ENCODE measurements at regions not wholly inside any gene's neighbourhood (a gene's known extent, or its start where the extent isn't known, plus 50 kb on each side); places are given as distances from the start of the nearest gene placed in this dataset.

GRCh38 chr13:84352946-84353345 lies 470.7 kb upstream of the SLITRK1 start:
- DNase-seq (ENCODE audit: low spot score): no peak

GRCh38 chr13:84339456-84339855 lies 457.2 kb upstream of the SLITRK1 start:
- no peak for DNase-seq (ENCODE audit: low spot score)

GRCh38 chr13:84332346-84332745 lies 450.1 kb upstream of the SLITRK1 start:
- no peak for DNase-seq (ENCODE audit: low spot score)

GRCh38 chr13:84315527-84315926 lies 433.3 kb upstream of the SLITRK1 start:
- no peak for DNase-seq (ENCODE audit: low spot score)

GRCh38 chr13:84303035-84303434 lies 420.8 kb upstream of the SLITRK1 start:
- no peak for DNase-seq (ENCODE audit: low spot score)

GRCh38 chr13:84297251-84297650 lies 415.0 kb upstream of the SLITRK1 start:
- DNase-seq (ENCODE audit: low spot score): no peak

GRCh38 chr13:84296401-84296800 lies 414.1 kb upstream of the SLITRK1 start:
- DNase-seq (ENCODE audit: low spot score): no peak

GRCh38 chr13:84294576-84294975 lies 412.3 kb upstream of the SLITRK1 start:
- DNase-seq (ENCODE audit: low spot score): no peak

- DNase-seq (ENCODE audit: low spot score): no peak
These were observed 408.1 kb upstream of the SLITRK1 start for GRCh38 chr13:84290386-84290785.

- DNase-seq (ENCODE audit: low spot score): no peak
These were observed 396.9 kb upstream of the SLITRK1 start for GRCh38 chr13:84279166-84279565.

- no peak for DNase-seq (ENCODE audit: low spot score)
These were observed 390.7 kb upstream of the SLITRK1 start for GRCh38 chr13:84272877-84273562.

GRCh38 chr13:84265257-84265764 lies 383.0 kb upstream of the SLITRK1 start:
- DNase-seq (ENCODE audit: low spot score): no peak

GRCh38 chr13:84263354-84264069 lies 381.2 kb upstream of the SLITRK1 start:
- no peak for DNase-seq (ENCODE audit: low spot score)

GRCh38 chr13:84255226-84255797 lies 373.0 kb upstream of the SLITRK1 start:
- no peak for DNase-seq (ENCODE audit: low spot score)

- DNase-seq (ENCODE audit: low spot score): no peak
These were observed 367.2 kb upstream of the SLITRK1 start for GRCh38 chr13:84249463-84249862.

- DNase-seq (ENCODE audit: low spot score): no peak
These were observed 361.1 kb upstream of the SLITRK1 start for GRCh38 chr13:84243340-84243739.

- no peak for DNase-seq (ENCODE audit: low spot score)
These were observed 356.8 kb upstream of the SLITRK1 start for GRCh38 chr13:84239032-84239431.

GRCh38 chr13:84238381-84238780 lies 356.1 kb upstream of the SLITRK1 start:
- no peak for DNase-seq (ENCODE audit: low spot score)

GRCh38 chr13:84237143-84237542 lies 354.9 kb upstream of the SLITRK1 start:
- DNase-seq (ENCODE audit: low spot score): no peak

- no peak for DNase-seq (ENCODE audit: low spot score)
These were observed 352.1 kb upstream of the SLITRK1 start for GRCh38 chr13:84234416-84234815.

- no peak for DNase-seq (ENCODE audit: low spot score)
These were observed 348.3 kb upstream of the SLITRK1 start for GRCh38 chr13:84230568-84230967.

- no peak for DNase-seq (ENCODE audit: low spot score)
These were observed 328.8 kb upstream of the SLITRK1 start for GRCh38 chr13:84211048-84211447.

- peak; percentile 31 for DNase-seq (ENCODE audit: low spot score)
These were observed 326.1 kb upstream of the SLITRK1 start for GRCh38 chr13:84208246-84208910.
